Fibroblast of the aortic adventitia (primary cell): ENCODE measurements at regions not wholly inside any gene's neighbourhood (a gene's known extent, or its start where the extent isn't known, plus 50 kb on each side); places are given as distances from the start of the nearest gene placed in this dataset.

Source experiments
- DNase-seq: peaks from one replicate; pipeline ENCODE4 v3.0.0-alpha.2; 2010; ENCODE audit warnings: low read depth
- H3K4me3 ChIP-seq: 2 replicates; pipeline ENCODE4 v1.5.1; 2011; ENCODE audit warnings: low read depth, mild to moderate bottlenecking, control low read depth, low read length, moderate library complexity
- CTCF ChIP-seq: IDR thresholded peaks from 2 replicates; pipeline ENCODE4 v1.5.1; 2011; ENCODE audit warnings: mild to moderate bottlenecking, low read length, control low read depth, inconsistent platforms; ENCODE audit not compliant: insufficient read depth

DNA sequence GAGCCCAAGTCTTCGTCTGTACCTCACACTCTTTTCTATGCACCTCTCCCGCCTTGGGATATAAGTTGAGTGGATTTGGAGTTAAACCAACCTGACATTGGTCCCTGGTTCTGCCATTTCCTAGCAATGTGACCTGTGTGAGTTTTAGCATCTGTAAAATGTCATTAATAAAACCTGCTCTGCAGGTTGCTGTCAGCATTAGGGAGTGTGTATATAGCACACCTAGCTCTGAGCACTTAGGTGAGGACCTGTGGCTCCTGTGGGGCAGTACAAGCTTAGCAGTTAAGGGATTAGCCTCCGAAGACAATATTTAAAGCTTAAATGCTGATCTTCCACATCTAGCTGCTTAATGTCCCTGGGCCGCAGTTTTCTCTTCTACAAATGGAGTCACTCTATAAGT is 248.0 kb downstream of the TMEM114 start:
- H3K4me3 ChIP-seq = no peak overlapping the region
- no peak for TF ChIP-seq CTCF
- no peak for DNase-seq

- no peak for TF ChIP-seq CTCF
- DNase-seq = no peak
- H3K4me3 ChIP-seq = no peak overlapping the region
These were observed 259.6 kb downstream of the TMEM114 start for GRCh38 chr16:8330761-8331160.

- no peak for DNase-seq
- no peak for TF ChIP-seq CTCF
These were observed 264.1 kb downstream of the TMEM114 start for GRCh38 chr16:8326232-8326631.

GRCh38 chr16:8323153-8323552 is 267.2 kb downstream of the TMEM114 start:
- no peak for TF ChIP-seq CTCF
- DNase-seq = no peak
- H3K4me3 ChIP-seq = no peak overlapping the region

More at GRCh38 chr16:8326232-8326631, 264.1 kb downstream of the TMEM114 start:
- no peak overlapping the region for H3K4me3 ChIP-seq

- TF ChIP-seq CTCF = no peak
- DNase-seq = no peak
- no peak overlapping the region for H3K4me3 ChIP-seq
These were observed 270.2 kb downstream of the TMEM114 start for GRCh38 chr16:8320131-8320530.

DNA sequence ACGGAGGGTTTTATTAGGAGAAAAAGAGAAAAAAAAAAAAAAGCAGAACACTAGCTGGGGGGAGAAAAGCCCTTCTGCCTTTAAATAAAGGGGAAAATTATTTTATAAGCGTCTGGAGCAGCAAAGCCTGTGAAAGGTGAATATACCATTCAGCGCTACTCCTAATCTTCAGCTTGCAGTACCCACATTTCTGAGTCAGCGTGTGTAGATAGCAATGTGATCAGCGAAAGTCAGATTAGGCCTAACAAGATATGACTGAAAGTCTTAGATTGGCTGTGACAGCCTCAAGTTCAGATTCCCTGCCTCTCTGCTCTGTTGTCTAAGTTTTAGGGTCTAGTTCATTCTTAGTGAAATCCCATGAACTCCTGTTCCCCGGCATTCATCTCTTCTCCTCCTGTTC is 279.5 kb downstream of the TMEM114 start:
- no peak overlapping the region for H3K4me3 ChIP-seq
- no peak for TF ChIP-seq CTCF
- DNase-seq = no peak

DNA sequence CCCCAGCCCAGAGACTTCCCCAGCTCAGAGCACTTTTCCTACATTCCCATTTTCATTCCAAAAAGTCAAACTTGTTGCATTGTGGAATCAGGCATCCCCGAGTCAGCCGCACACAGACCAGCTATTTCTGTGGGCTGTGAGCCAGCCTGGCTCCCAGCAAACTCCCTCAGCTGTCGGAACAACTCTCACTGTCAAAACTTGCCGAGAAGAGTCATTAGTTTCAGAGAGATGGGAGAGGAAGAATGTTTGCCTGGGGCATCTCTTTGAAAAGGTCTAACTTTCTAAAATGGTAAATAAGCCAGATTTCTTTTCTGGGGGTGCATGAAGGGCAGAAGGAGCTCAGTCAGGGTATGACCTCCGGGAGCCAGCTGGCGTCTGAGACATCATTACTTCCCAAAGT is 280.0 kb downstream of the TMEM114 start:
- no peak for DNase-seq
- no peak for TF ChIP-seq CTCF
- no peak overlapping the region for H3K4me3 ChIP-seq
